ENCODE measurements at regions not wholly inside any gene's neighbourhood (a gene's known extent, or its start where the extent isn't known, plus 50 kb on each side); places are given as distances from the start of the nearest gene placed in this dataset.

GRCh38 chr15:70406617-70407335 lies 309.1 kb upstream of the TLE3 start:
- intact Hi-C loops (cut with DNase I; ENCODE audit: low total_unique reads): no loop called here
- Histone ChIP-seq H3K27me3 (no peaks in the 10 kb centered on the region), H3K4me3 (no peak overlapping the region), H3K36me3 (no peaks in the 10 kb centered on the region), H3K27ac (no peak overlapping the region), H3K9me3 (peaks cover 0 to 12% (median 3%) of the 10 kb centered on the region in 4 donors), H3K4me1 (no peaks in the 10 kb centered on the region)
- 69 to 79% (median 77%) methylated on average over 7 to 10 of the region's 10 CpGs for WGBS, 5 donors
- TF ChIP-seq CTCF (IDR thresholded peaks at IDR 0.05): no peak
- no peak for TF ChIP-seq POLR2A (IDR thresholded peaks at IDR 0.05)
- TF ChIP-seq EP300 (IDR thresholded peaks at IDR 0.05): no peak
- TF ChIP-seq POLR2AphosphoS5 (IDR thresholded peaks at IDR 0.05): no peak
- DNase-seq: no peak

- no peaks in the 10 kb centered on the region for H3K9me3 ChIP-seq
- WGBS, 5 donors: 75 to 86% (median 83%) methylated on average over 4 of the region's 4 CpGs
- H3K36me3 ChIP-seq: no peaks in the 10 kb centered on the region
- no peak overlapping the region for H3K27ac ChIP-seq
- H3K4me3 ChIP-seq: no peak overlapping the region
- no peak for TF ChIP-seq EP300 (IDR thresholded peaks at IDR 0.05)
- TF ChIP-seq POLR2AphosphoS5 (IDR thresholded peaks at IDR 0.05): no peak
- TF ChIP-seq POLR2A (IDR thresholded peaks at IDR 0.05): no peak
- no peak for TF ChIP-seq CTCF (IDR thresholded peaks at IDR 0.05)
- intact Hi-C loops (cut with DNase I; ENCODE audit: low total_unique reads): no loop called here
- no peak for DNase-seq
- H3K4me1 ChIP-seq: peaks cover 0 to 12% (median 4%) of the 10 kb centered on the region in 4 donors
- H3K27me3 ChIP-seq: no peaks in the 10 kb centered on the region
These were observed 304.0 kb upstream of the TLE3 start for GRCh38 chr15:70401709-70402108.

- Histone ChIP-seq H3K36me3 (no peaks in the 10 kb centered on the region), H3K27ac (peak overlapping the region in 1 of 5 donors; percentile 16), H3K4me3 (no peak overlapping the region), H3K4me1 (peaks cover 0 to 12% (median 4%) of the 10 kb centered on the region in 4 donors), H3K27me3 (no peaks in the 10 kb centered on the region), H3K9me3 (no peaks in the 10 kb centered on the region)
- intact Hi-C loops (cut with DNase I; ENCODE audit: low total_unique reads): no loop called here
- 88 to 93% (median 90%) methylated on average over 4 of the region's 4 CpGs for WGBS, 5 donors
- no peak for DNase-seq
- TF ChIP-seq CTCF (IDR thresholded peaks at IDR 0.05): no peak
- TF ChIP-seq POLR2AphosphoS5 (IDR thresholded peaks at IDR 0.05): no peak
- no peak for TF ChIP-seq POLR2A (IDR thresholded peaks at IDR 0.05)
- no peak for TF ChIP-seq EP300 (IDR thresholded peaks at IDR 0.05)
These were observed 303.2 kb upstream of the TLE3 start for GRCh38 chr15:70400766-70401541.

GRCh38 chr15:70399204-70399603 lies 301.5 kb upstream of the TLE3 start:
- TF ChIP-seq CTCF (IDR thresholded peaks at IDR 0.05) (no peak), EP300 (IDR thresholded peaks at IDR 0.05) (no peak), POLR2AphosphoS5 (IDR thresholded peaks at IDR 0.05) (no peak), POLR2A (IDR thresholded peaks at IDR 0.05) (no peak)
- H3K9me3 ChIP-seq: no peaks in the 10 kb centered on the region
- DNase-seq: no peak
- peaks cover 0 to 12% (median 4%) of the 10 kb centered on the region in 4 donors for H3K4me1 ChIP-seq
- no peaks in the 10 kb centered on the region for H3K27me3 ChIP-seq
- intact Hi-C loops (cut with DNase I; ENCODE audit: low total_unique reads): no loop called here
- H3K27ac ChIP-seq: no peak overlapping the region
- H3K4me3 ChIP-seq: no peak overlapping the region
- no peaks in the 10 kb centered on the region for H3K36me3 ChIP-seq

Data from stomach (tissue), 8 donors.